ENCODE measurements at regions not wholly inside any gene's neighbourhood (a gene's known extent, or its start where the extent isn't known, plus 50 kb on each side); places are given as distances from the start of the nearest gene placed in this dataset.

- no peak overlapping the region for H3K4me2 ChIP-seq (ENCODE audit: insufficient read depth, low read length)
- no peaks in the 10 kb centered on the region for H3K36me3 ChIP-seq (ENCODE audit: insufficient read depth, low read length)
- peaks cover 2% of the 10 kb centered on the region for H3K9me3 ChIP-seq (ENCODE audit: low read depth, low read length)
- H3K79me2 ChIP-seq (ENCODE audit: insufficient read depth, low read length) = no peaks in the 10 kb centered on the region
- H3K4me3 ChIP-seq (ENCODE audit: insufficient read depth, low read length) = no peak overlapping the region
- no peaks in the 10 kb centered on the region for H3K4me1 ChIP-seq (ENCODE audit: insufficient read depth, low read length)
- no peak for TF ChIP-seq CTCF (IDR thresholded peaks at IDR 0.05; ENCODE audit: extremely low read depth, low read depth, low read length)
- H3K27ac ChIP-seq (ENCODE audit: low read depth, low read length) = no peak overlapping the region
- no peak overlapping the region for H2AFZ ChIP-seq (ENCODE audit: low read length)
- no peak for DNase-seq (ENCODE audit: insufficient read length, low spot score, missing footprints)
- H3K27me3 ChIP-seq (ENCODE audit: insufficient read depth, low read length) = no peaks in the 10 kb centered on the region
- no peaks in the 10 kb centered on the region for H4K20me1 ChIP-seq (ENCODE audit: insufficient read depth, low read length)
Observed at GRCh38 chr2:3986530-3987258, 283.3 kb downstream of the DCDC2C start.

- TF ChIP-seq CTCF (IDR thresholded peaks at IDR 0.05; ENCODE audit: extremely low read depth, low read depth, low read length) = no peak
- no peak overlapping the region for H3K4me2 ChIP-seq (ENCODE audit: insufficient read depth, low read length)
- H2AFZ ChIP-seq (ENCODE audit: low read length) = no peak overlapping the region
- H4K20me1 ChIP-seq (ENCODE audit: insufficient read depth, low read length) = no peaks in the 10 kb centered on the region
- no peak overlapping the region for H3K4me3 ChIP-seq (ENCODE audit: insufficient read depth, low read length)
- no peaks in the 10 kb centered on the region for H3K36me3 ChIP-seq (ENCODE audit: insufficient read depth, low read length)
- H3K27ac ChIP-seq (ENCODE audit: low read depth, low read length) = no peak overlapping the region
- H3K27me3 ChIP-seq (ENCODE audit: insufficient read depth, low read length) = no peaks in the 10 kb centered on the region
- no peaks in the 10 kb centered on the region for H3K79me2 ChIP-seq (ENCODE audit: insufficient read depth, low read length)
- H3K9me3 ChIP-seq (ENCODE audit: low read depth, low read length) = no peaks in the 10 kb centered on the region
- no peaks in the 10 kb centered on the region for H3K4me1 ChIP-seq (ENCODE audit: insufficient read depth, low read length)
- no peak for DNase-seq (ENCODE audit: insufficient read length, low spot score, missing footprints)
Observed at GRCh38 chr2:4002841-4003403, 299.5 kb downstream of the DCDC2C start.

GRCh38 chr2:4012197-4012596 is 308.8 kb downstream of the DCDC2C start:
- Histone ChIP-seq H3K9me3 (ENCODE audit: low read depth, low read length) (peaks cover 3% of the 10 kb centered on the region), H3K27me3 (ENCODE audit: insufficient read depth, low read length) (no peaks in the 10 kb centered on the region), H3K4me1 (ENCODE audit: insufficient read depth, low read length) (no peaks in the 10 kb centered on the region), H3K36me3 (ENCODE audit: insufficient read depth, low read length) (no peaks in the 10 kb centered on the region), H3K79me2 (ENCODE audit: insufficient read depth, low read length) (no peaks in the 10 kb centered on the region), H3K27ac (ENCODE audit: low read depth, low read length) (no peak overlapping the region), H3K4me3 (ENCODE audit: insufficient read depth, low read length) (no peak overlapping the region), H4K20me1 (ENCODE audit: insufficient read depth, low read length) (no peaks in the 10 kb centered on the region), H2AFZ (ENCODE audit: low read length) (no peak overlapping the region), H3K4me2 (ENCODE audit: insufficient read depth, low read length) (no peak overlapping the region)
- TF ChIP-seq CTCF (IDR thresholded peaks at IDR 0.05; ENCODE audit: extremely low read depth, low read depth, low read length) = no peak
- DNase-seq (ENCODE audit: insufficient read length, low spot score, missing footprints) = no peak

GRCh38 chr2:4018535-4018934 is 315.2 kb downstream of the DCDC2C start:
- Histone ChIP-seq H3K9me3 (ENCODE audit: low read depth, low read length) (no peaks in the 10 kb centered on the region), H3K27me3 (ENCODE audit: insufficient read depth, low read length) (no peaks in the 10 kb centered on the region), H3K4me1 (ENCODE audit: insufficient read depth, low read length) (no peaks in the 10 kb centered on the region), H2AFZ (ENCODE audit: low read length) (no peak overlapping the region), H3K4me3 (ENCODE audit: insufficient read depth, low read length) (no peak overlapping the region), H3K27ac (ENCODE audit: low read depth, low read length) (no peak overlapping the region), H4K20me1 (ENCODE audit: insufficient read depth, low read length) (no peaks in the 10 kb centered on the region), H3K79me2 (ENCODE audit: insufficient read depth, low read length) (no peaks in the 10 kb centered on the region), H3K4me2 (ENCODE audit: insufficient read depth, low read length) (no peak overlapping the region), H3K36me3 (ENCODE audit: insufficient read depth, low read length) (no peaks in the 10 kb centered on the region)
- TF ChIP-seq CTCF (IDR thresholded peaks at IDR 0.05; ENCODE audit: extremely low read depth, low read depth, low read length) = no peak
- no peak for DNase-seq (ENCODE audit: insufficient read length, low spot score, missing footprints)
